C4-2B (cell line): ENCODE measurements at regions not wholly inside any gene's neighbourhood (a gene's known extent, or its start where the extent isn't known, plus 50 kb on each side); places are given as distances from the start of the nearest gene placed in this dataset.

Experiments used
- CTCF ChIP-seq: fragments of 450-650 bp; conservative IDR thresholded peaks from 2 replicates; pipeline ENCODE4 v1.5.1; 2017; ENCODE audit warnings: mild to moderate bottlenecking
- ZFX ChIP-seq: fragments of 450-650 bp; IDR thresholded peaks from 2 replicates; pipeline ENCODE4 v1.6.1; 2017

GRCh38 chr12:33639975-33640374 is 200.4 kb upstream of the SYT10 start:
- TF ChIP-seq CTCF = no peak
- TF ChIP-seq ZFX = no peak
